ENCODE measurements at regions not wholly inside any gene's neighbourhood (a gene's known extent, or its start where the extent isn't known, plus 50 kb on each side); places are given as distances from the start of the nearest gene placed in this dataset.

DNA sequence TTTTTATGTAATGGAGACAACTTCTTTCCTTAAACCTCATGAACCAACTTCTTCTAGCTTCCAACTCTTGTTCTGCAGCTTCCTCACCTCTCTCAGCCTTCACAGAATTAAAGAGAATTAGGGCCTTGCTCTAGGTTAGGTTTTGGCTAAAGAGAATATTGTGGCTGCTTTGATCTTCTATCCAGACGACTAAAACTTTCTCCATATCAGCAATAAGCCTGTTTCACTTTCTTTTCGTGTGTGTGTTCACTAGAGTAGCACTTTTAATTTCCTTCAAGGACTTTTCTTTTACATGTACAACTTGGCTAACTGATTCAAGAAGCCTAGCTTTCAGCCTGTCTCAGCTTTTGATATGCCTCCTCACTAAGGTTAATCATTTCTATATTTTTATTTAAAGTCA is 596.1 kb upstream of the NRSN1 start:
- H3K4me1 ChIP-seq (ENCODE audit: insufficient read depth, low read length) = no peaks in the 10 kb centered on the region
- H3K9me3 ChIP-seq (ENCODE audit: low read depth, low read length) = peaks cover 2% of the 10 kb centered on the region
- no peak overlapping the region for H3K27ac ChIP-seq (ENCODE audit: low read depth, low read length)
- no peak for DNase-seq (ENCODE audit: insufficient read length, low spot score, missing footprints)
- TF ChIP-seq, protein P1, sequence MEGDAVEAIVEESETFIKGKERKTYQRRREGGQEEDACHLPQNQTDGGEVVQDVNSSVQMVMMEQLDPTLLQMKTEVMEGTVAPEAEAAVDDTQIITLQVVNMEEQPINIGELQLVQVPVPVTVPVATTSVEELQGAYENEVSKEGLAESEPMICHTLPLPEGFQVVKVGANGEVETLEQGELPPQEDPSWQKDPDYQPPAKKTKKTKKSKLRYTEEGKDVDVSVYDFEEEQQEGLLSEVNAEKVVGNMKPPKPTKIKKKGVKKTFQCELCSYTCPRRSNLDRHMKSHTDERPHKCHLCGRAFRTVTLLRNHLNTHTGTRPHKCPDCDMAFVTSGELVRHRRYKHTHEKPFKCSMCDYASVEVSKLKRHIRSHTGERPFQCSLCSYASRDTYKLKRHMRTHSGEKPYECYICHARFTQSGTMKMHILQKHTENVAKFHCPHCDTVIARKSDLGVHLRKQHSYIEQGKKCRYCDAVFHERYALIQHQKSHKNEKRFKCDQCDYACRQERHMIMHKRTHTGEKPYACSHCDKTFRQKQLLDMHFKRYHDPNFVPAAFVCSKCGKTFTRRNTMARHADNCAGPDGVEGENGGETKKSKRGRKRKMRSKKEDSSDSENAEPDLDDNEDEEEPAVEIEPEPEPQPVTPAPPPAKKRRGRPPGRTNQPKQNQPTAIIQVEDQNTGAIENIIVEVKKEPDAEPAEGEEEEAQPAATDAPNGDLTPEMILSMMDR (IDR thresholded peaks at IDR 0.05; ENCODE audit: extremely low read depth, low read depth, low read length) = no peak
- H3K79me2 ChIP-seq (ENCODE audit: insufficient read depth, low read length) = no peaks in the 10 kb centered on the region
- H2AFZ ChIP-seq (ENCODE audit: low read length) = no peak overlapping the region
- H3K4me3 ChIP-seq (ENCODE audit: insufficient read depth, low read length) = no peak overlapping the region
- H3K4me2 ChIP-seq (ENCODE audit: insufficient read depth, low read length) = no peak overlapping the region
- no peaks in the 10 kb centered on the region for H3K36me3 ChIP-seq (ENCODE audit: insufficient read depth, low read length)
- no peaks in the 10 kb centered on the region for H3K27me3 ChIP-seq (ENCODE audit: insufficient read depth, low read length)
- no peaks in the 10 kb centered on the region for H4K20me1 ChIP-seq (ENCODE audit: insufficient read depth, low read length)

DNA sequence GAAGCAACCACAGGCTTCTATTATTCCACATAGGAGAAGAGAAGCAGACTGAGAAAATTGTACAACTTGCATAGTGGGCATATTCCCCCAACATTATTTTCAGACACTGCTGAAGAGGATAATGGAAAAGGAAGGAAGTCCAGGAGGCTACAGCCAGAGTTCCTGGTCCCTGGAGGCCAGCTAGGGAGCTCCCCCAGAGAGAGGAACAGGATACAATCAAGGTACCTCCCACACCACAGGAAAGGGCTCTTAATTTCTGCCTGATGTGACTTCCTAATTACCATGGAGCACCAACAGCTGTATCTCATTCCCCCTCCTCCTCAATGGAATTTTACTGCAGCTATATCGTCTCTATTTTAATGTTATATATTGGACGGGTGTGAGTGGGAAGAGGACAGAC is 594.3 kb upstream of the NRSN1 start:
- Histone ChIP-seq H4K20me1 (ENCODE audit: insufficient read depth, low read length) (no peaks in the 10 kb centered on the region), H3K4me2 (ENCODE audit: insufficient read depth, low read length) (no peak overlapping the region), H3K4me1 (ENCODE audit: insufficient read depth, low read length) (no peaks in the 10 kb centered on the region), H3K4me3 (ENCODE audit: insufficient read depth, low read length) (no peak overlapping the region), H3K36me3 (ENCODE audit: insufficient read depth, low read length) (no peaks in the 10 kb centered on the region), H2AFZ (ENCODE audit: low read length) (no peak overlapping the region), H3K27ac (ENCODE audit: low read depth, low read length) (no peak overlapping the region), H3K79me2 (ENCODE audit: insufficient read depth, low read length) (no peaks in the 10 kb centered on the region), H3K27me3 (ENCODE audit: insufficient read depth, low read length) (no peaks in the 10 kb centered on the region), H3K9me3 (ENCODE audit: low read depth, low read length) (peaks cover 2% of the 10 kb centered on the region)
- TF ChIP-seq, protein P1 (IDR thresholded peaks at IDR 0.05; ENCODE audit: extremely low read depth, low read depth, low read length) = no peak
- no peak for DNase-seq (ENCODE audit: insufficient read length, low spot score, missing footprints)

DNA sequence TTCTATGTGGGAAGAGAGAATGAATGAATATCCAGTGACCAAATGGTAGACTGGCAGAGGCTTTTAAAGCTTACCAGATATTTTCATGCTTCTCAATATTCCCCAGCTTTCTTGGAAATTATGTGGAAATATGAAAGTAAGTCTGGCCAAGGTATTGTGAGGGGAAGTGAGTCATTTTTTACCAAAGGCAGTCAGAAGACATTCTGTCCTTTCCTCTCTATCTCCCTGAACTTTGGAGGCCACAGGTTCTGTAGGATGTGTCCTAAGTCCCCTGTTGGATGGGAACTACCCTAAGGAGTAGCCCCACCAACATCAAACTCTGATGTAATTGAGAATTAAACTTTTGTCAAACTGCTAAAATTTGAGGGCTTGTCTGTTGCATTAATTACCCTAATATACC is 593.8 kb upstream of the NRSN1 start:
- no peak overlapping the region for H3K27ac ChIP-seq (ENCODE audit: low read depth, low read length)
- no peaks in the 10 kb centered on the region for H3K27me3 ChIP-seq (ENCODE audit: insufficient read depth, low read length)
- DNase-seq (ENCODE audit: insufficient read length, low spot score, missing footprints) = no peak
- no peak overlapping the region for H3K4me2 ChIP-seq (ENCODE audit: insufficient read depth, low read length)
- TF ChIP-seq, protein P1 (IDR thresholded peaks at IDR 0.05; ENCODE audit: extremely low read depth, low read depth, low read length) = no peak
- peaks cover 2% of the 10 kb centered on the region for H3K9me3 ChIP-seq (ENCODE audit: low read depth, low read length)
- no peaks in the 10 kb centered on the region for H3K79me2 ChIP-seq (ENCODE audit: insufficient read depth, low read length)
- H3K4me1 ChIP-seq (ENCODE audit: insufficient read depth, low read length) = no peaks in the 10 kb centered on the region
- no peak overlapping the region for H2AFZ ChIP-seq (ENCODE audit: low read length)
- H3K36me3 ChIP-seq (ENCODE audit: insufficient read depth, low read length) = no peaks in the 10 kb centered on the region
- no peak overlapping the region for H3K4me3 ChIP-seq (ENCODE audit: insufficient read depth, low read length)
- no peaks in the 10 kb centered on the region for H4K20me1 ChIP-seq (ENCODE audit: insufficient read depth, low read length)

DNA sequence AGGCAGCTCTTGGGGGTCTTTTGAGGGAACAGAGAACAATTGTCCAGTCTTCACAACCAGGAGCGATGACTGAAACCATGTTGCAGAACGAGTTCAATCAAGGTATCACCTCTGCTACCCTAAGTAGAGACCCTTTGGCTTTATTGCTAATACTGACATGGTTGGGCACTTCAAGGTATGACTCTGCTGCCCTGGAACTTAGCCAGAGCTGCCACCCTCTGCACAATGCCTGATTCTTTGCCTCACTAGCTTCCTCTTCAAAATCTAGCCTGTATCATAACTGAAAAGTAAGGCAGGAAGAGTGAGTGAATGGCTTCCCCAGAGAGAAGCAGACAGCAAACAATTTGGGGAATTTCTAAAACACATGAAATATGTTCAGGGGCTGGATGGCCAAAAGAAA is 592.7 kb upstream of the NRSN1 start:
- Histone ChIP-seq H3K9me3 (ENCODE audit: low read depth, low read length) (peaks cover 2% of the 10 kb centered on the region), H3K4me1 (ENCODE audit: insufficient read depth, low read length) (no peaks in the 10 kb centered on the region), H3K4me2 (ENCODE audit: insufficient read depth, low read length) (no peak overlapping the region), H3K36me3 (ENCODE audit: insufficient read depth, low read length) (no peaks in the 10 kb centered on the region), H4K20me1 (ENCODE audit: insufficient read depth, low read length) (no peaks in the 10 kb centered on the region), H2AFZ (ENCODE audit: low read length) (no peak overlapping the region), H3K4me3 (ENCODE audit: insufficient read depth, low read length) (no peak overlapping the region), H3K27me3 (ENCODE audit: insufficient read depth, low read length) (no peaks in the 10 kb centered on the region), H3K79me2 (ENCODE audit: insufficient read depth, low read length) (no peaks in the 10 kb centered on the region), H3K27ac (ENCODE audit: low read depth, low read length) (no peak overlapping the region)
- no peak for DNase-seq (ENCODE audit: insufficient read length, low spot score, missing footprints)
- TF ChIP-seq, protein P1 (IDR thresholded peaks at IDR 0.05; ENCODE audit: extremely low read depth, low read depth, low read length) = no peak

All from osteoblast (primary cell).